ENCODE measurements at regions not wholly inside any gene's neighbourhood (a gene's known extent, or its start where the extent isn't known, plus 50 kb on each side); places are given as distances from the start of the nearest gene placed in this dataset.

DNA sequence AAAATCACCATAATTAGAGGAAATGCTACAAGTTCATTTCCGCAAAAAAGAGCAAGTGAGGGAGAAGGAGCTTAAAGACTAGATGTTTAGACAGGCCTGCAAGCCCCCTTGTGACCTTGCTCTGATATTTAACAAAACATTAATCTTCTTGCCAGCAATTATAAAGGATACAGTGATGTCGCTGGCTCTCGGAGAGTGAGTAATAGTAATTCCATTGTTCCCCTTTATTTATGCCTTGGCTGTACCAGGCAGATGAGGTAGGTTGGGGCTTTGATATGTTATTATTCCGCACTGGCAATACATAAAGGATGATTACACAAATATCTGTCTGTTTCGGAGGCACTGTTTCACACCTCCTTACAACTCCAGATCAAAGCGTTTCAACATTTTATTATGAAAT, 204.8 kb upstream of the SALL1 start:
- H3K9me3 ChIP-seq (replicated peaks; ENCODE audit: control insufficient read depth, low read depth, low read length): no peaks in the 10 kb centered on the region
- WGBS (ENCODE audit: insufficient coverage): no CpG with 5 or more reads among the region's 6 CpGs
- no peaks in the 10 kb centered on the region for H3K27me3 ChIP-seq (ENCODE audit: control insufficient read depth, insufficient read depth, low read length)
- peaks cover 7% of the 10 kb centered on the region for H3K4me1 ChIP-seq (ENCODE audit: control insufficient read depth, insufficient read depth, low read length)
- H3K4me3 ChIP-seq (ENCODE audit: low read length): no peak overlapping the region
- no peak overlapping the region for H3K27ac ChIP-seq (ENCODE audit: low read length)
- no peaks in the 10 kb centered on the region for H3K36me3 ChIP-seq (ENCODE audit: control insufficient read depth, insufficient read depth, low read length)
- DNase-seq: no peak

DNA sequence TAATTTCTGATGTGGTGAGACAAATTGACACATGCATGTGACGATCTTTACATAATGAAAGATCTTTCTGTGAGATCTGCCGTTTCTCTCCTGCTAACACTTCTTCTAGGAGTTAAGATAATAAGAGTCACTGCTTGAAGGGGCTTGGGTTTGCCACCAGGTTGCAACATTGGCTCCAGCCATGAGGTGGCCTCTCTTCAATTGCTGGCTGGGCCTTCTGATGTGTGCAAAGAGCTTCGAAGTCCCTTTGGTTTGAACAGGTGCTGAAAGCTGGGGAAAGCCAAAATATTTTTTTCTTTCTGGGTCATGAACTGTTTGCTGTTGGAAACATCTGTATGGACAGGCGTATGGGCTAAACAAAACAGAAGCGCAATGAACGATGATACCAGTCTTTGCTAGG, 204.1 kb upstream of the SALL1 start:
- no peaks in the 10 kb centered on the region for H3K27me3 ChIP-seq (ENCODE audit: control insufficient read depth, insufficient read depth, low read length)
- WGBS (ENCODE audit: insufficient coverage): 55% methylated on average over 5 of the region's 6 CpGs
- peaks cover 7% of the 10 kb centered on the region for H3K4me1 ChIP-seq (ENCODE audit: control insufficient read depth, insufficient read depth, low read length)
- no peak overlapping the region for H3K4me3 ChIP-seq (ENCODE audit: low read length)
- H3K27ac ChIP-seq (ENCODE audit: low read length): no peak overlapping the region
- no peaks in the 10 kb centered on the region for H3K36me3 ChIP-seq (ENCODE audit: control insufficient read depth, insufficient read depth, low read length)
- DNase-seq: peak; percentile 3
- no peaks in the 10 kb centered on the region for H3K9me3 ChIP-seq (replicated peaks; ENCODE audit: control insufficient read depth, low read depth, low read length)

DNA sequence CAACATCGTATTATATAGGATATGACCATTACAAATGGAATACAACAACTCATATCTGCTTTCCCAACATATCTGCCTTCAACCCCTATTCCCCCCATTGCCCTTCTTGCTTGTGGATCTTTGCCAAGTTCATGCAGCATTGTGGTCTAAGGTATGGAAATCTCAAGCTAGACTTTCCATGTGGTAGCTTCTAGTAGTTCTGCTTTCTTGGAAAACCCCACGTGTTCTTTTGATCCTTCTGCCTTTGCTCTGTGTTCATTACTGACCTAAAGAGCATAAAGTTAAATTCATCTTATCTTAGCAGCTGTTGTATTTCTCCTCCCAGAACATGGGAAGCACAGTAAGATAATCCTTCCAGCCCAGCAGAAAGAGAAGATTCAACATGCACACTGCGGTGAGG, 202.0 kb upstream of the SALL1 start:
- no CpG with 5 or more reads among the region's 3 CpGs for WGBS (ENCODE audit: insufficient coverage)
- Histone ChIP-seq H3K4me3 (ENCODE audit: low read length) (no peak overlapping the region), H3K27me3 (ENCODE audit: control insufficient read depth, insufficient read depth, low read length) (no peaks in the 10 kb centered on the region), H3K4me1 (ENCODE audit: control insufficient read depth, insufficient read depth, low read length) (no peaks in the 10 kb centered on the region), H3K9me3 (replicated peaks; ENCODE audit: control insufficient read depth, low read depth, low read length) (no peaks in the 10 kb centered on the region), H3K36me3 (ENCODE audit: control insufficient read depth, insufficient read depth, low read length) (no peaks in the 10 kb centered on the region), H3K27ac (ENCODE audit: low read length) (no peak overlapping the region)
- DNase-seq: no peak

DNA sequence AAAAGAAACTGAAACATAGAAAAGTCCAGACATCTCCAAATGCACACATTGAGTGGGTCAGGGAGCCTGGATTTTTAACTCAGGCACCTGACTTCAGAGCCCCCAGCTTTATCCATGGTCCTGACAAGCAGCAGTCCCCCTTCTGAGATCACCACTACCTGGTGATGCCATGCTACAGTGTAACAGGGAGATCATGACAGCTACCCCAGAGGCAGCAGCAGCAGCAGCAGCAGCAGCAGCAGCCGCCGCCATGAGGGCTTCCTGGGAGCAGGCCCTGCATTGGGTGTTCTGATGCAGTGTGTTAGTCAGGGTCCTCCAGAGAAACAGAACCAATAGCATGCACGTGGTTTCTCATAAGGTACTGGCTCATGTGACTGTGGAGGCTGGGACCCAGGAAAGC, 198.6 kb upstream of the SALL1 start:
- DNase-seq: no peak
- Histone ChIP-seq H3K27me3 (ENCODE audit: control insufficient read depth, insufficient read depth, low read length) (no peaks in the 10 kb centered on the region), H3K4me1 (ENCODE audit: control insufficient read depth, insufficient read depth, low read length) (no peaks in the 10 kb centered on the region), H3K36me3 (ENCODE audit: control insufficient read depth, insufficient read depth, low read length) (no peaks in the 10 kb centered on the region), H3K9me3 (replicated peaks; ENCODE audit: control insufficient read depth, low read depth, low read length) (no peaks in the 10 kb centered on the region), H3K4me3 (ENCODE audit: low read length) (no peak overlapping the region), H3K27ac (ENCODE audit: low read length) (no peak overlapping the region)
- WGBS (ENCODE audit: insufficient coverage): 82% methylated on average over 3 of the region's 3 CpGs

DNA sequence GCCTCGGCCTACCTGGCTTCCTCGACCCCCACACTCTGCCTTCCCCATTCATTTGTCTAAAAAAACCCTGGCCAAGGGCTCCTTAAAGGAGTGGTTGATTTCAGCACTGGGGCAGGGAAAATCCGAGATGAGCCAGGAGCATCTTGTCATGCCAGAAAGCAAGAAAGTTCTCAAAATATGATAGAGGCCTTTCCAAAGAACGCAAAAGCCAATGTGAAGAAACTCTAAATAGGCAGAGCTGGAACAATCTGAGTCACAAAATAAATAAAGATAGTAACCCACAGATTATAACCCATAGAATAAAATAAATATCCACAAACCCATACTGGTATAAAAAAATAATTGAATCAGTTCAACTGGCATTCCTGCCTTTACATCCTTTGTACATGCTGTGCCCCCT, 192.3 kb upstream of the SALL1 start:
- DNase-seq: no peak
- no peak overlapping the region for H3K4me3 ChIP-seq (ENCODE audit: low read length)
- H3K27ac ChIP-seq (ENCODE audit: low read length): no peak overlapping the region
- no peaks in the 10 kb centered on the region for H3K36me3 ChIP-seq (ENCODE audit: control insufficient read depth, insufficient read depth, low read length)
- no peaks in the 10 kb centered on the region for H3K27me3 ChIP-seq (ENCODE audit: control insufficient read depth, insufficient read depth, low read length)
- WGBS (ENCODE audit: insufficient coverage): 100% methylated on average over 2 of the region's 4 CpGs
- H3K4me1 ChIP-seq (ENCODE audit: control insufficient read depth, insufficient read depth, low read length): no peaks in the 10 kb centered on the region
- no peaks in the 10 kb centered on the region for H3K9me3 ChIP-seq (replicated peaks; ENCODE audit: control insufficient read depth, low read depth, low read length)

DNA sequence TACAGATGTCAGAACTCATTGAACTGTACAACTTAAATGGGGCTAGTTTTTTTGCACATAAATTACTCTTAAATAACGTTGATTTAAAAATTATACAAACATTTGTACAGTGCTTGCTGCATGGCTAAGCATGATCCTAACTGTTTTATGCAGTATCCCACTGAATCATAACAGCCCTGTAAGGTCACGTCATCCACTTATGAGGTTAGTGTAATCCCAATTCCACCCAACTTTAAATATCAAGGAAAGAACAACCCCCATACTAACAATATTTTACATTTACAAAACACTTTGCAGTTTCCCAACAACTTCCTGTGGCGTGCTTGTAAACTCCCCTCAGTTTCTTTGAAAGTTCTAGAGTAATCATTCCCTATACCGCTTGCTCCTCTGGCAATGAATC, 190.1 kb upstream of the SALL1 start:
- H3K36me3 ChIP-seq (ENCODE audit: control insufficient read depth, insufficient read depth, low read length): no peaks in the 10 kb centered on the region
- H3K4me1 ChIP-seq (ENCODE audit: control insufficient read depth, insufficient read depth, low read length): no peaks in the 10 kb centered on the region
- no peak for DNase-seq
- H3K9me3 ChIP-seq (replicated peaks; ENCODE audit: control insufficient read depth, low read depth, low read length): no peaks in the 10 kb centered on the region
- H3K27ac ChIP-seq (ENCODE audit: low read length): no peak overlapping the region
- H3K4me3 ChIP-seq (ENCODE audit: low read length): no peak overlapping the region
- WGBS (ENCODE audit: insufficient coverage): 63% methylated on average over 1 of the region's 4 CpGs
- H3K27me3 ChIP-seq (ENCODE audit: control insufficient read depth, insufficient read depth, low read length): no peaks in the 10 kb centered on the region

DNA sequence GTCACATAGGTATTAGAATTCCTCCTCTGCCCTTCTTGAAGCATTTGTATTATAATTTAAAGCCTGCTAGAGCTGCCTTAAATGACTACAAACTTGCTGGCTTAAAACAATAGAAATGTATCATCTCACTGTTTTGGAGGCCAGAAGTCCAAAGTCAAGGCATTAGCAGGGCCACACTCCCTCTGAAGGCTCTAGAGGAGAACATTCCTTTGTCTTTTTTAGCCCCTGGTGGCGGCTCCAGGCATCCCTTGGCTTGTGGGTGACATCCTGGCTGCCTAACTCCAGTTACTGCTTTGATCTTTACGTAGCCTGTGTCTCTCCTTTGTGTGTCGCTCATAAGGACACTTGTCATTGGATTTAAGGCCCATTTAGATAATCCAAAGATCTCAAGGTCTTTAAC, 186.6 kb upstream of the SALL1 start:
- H3K9me3 ChIP-seq (replicated peaks; ENCODE audit: control insufficient read depth, low read depth, low read length): no peaks in the 10 kb centered on the region
- no peak overlapping the region for H3K4me3 ChIP-seq (ENCODE audit: low read length)
- WGBS (ENCODE audit: insufficient coverage): 63% methylated on average over 2 of the region's 3 CpGs
- H3K27me3 ChIP-seq (ENCODE audit: control insufficient read depth, insufficient read depth, low read length): no peaks in the 10 kb centered on the region
- no peak overlapping the region for H3K27ac ChIP-seq (ENCODE audit: low read length)
- no peaks in the 10 kb centered on the region for H3K36me3 ChIP-seq (ENCODE audit: control insufficient read depth, insufficient read depth, low read length)
- H3K4me1 ChIP-seq (ENCODE audit: control insufficient read depth, insufficient read depth, low read length): no peaks in the 10 kb centered on the region
- DNase-seq: no peak

DNA sequence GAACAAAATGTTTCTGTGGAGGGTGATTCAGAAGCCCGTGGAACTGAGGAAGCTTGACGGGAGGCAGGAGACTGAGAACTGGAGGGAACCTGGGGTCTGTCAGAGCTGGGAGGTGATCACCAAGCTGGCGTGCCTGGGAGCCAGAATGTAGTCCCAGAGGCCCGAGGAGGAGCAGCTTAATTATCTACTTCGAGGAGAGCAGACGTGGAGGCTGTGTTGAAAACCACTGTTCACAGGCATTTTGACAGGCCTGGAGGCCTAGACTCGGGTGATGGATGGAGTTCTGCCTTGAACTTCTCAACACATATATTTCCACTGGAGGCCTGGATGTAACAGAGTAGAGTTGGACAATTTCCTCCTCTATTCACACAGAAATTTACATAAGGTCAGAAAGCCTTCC, 177.7 kb upstream of the SALL1 start:
- H3K9me3 ChIP-seq (replicated peaks; ENCODE audit: control insufficient read depth, low read depth, low read length): no peaks in the 10 kb centered on the region
- H3K27ac ChIP-seq (ENCODE audit: low read length): no peak overlapping the region
- no peaks in the 10 kb centered on the region for H3K4me1 ChIP-seq (ENCODE audit: control insufficient read depth, insufficient read depth, low read length)
- 55% methylated on average over 4 of the region's 7 CpGs for WGBS (ENCODE audit: insufficient coverage)
- no peaks in the 10 kb centered on the region for H3K27me3 ChIP-seq (ENCODE audit: control insufficient read depth, insufficient read depth, low read length)
- H3K4me3 ChIP-seq (ENCODE audit: low read length): no peak overlapping the region
- DNase-seq: no peak
- H3K36me3 ChIP-seq (ENCODE audit: control insufficient read depth, insufficient read depth, low read length): no peaks in the 10 kb centered on the region

DNA sequence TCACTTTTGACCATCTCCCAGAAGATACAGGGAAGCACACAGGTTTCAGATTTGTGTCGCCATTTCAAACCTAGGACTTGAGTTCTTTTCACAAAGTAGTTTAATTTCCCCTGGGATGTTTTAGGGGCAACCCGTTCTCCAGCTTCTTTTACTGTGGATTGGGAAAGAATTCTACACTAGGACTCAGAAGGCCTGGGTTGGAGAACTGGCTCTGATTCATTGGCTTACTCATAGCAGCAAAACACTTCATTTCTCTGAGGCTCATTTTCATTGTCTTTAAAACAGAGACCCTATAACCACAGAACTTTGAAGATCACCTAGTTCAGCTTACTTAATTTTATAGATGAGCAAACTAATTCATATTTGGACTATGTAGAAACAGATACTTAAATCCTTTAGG, 175.9 kb upstream of the SALL1 start:
- no peaks in the 10 kb centered on the region for H3K9me3 ChIP-seq (replicated peaks; ENCODE audit: control insufficient read depth, low read depth, low read length)
- no peak for DNase-seq
- no peaks in the 10 kb centered on the region for H3K27me3 ChIP-seq (ENCODE audit: control insufficient read depth, insufficient read depth, low read length)
- no peaks in the 10 kb centered on the region for H3K4me1 ChIP-seq (ENCODE audit: control insufficient read depth, insufficient read depth, low read length)
- WGBS (ENCODE audit: insufficient coverage): no CpG with 5 or more reads among the region's 2 CpGs
- no peak overlapping the region for H3K27ac ChIP-seq (ENCODE audit: low read length)
- no peaks in the 10 kb centered on the region for H3K36me3 ChIP-seq (ENCODE audit: control insufficient read depth, insufficient read depth, low read length)
- H3K4me3 ChIP-seq (ENCODE audit: low read length): no peak overlapping the region

DNA sequence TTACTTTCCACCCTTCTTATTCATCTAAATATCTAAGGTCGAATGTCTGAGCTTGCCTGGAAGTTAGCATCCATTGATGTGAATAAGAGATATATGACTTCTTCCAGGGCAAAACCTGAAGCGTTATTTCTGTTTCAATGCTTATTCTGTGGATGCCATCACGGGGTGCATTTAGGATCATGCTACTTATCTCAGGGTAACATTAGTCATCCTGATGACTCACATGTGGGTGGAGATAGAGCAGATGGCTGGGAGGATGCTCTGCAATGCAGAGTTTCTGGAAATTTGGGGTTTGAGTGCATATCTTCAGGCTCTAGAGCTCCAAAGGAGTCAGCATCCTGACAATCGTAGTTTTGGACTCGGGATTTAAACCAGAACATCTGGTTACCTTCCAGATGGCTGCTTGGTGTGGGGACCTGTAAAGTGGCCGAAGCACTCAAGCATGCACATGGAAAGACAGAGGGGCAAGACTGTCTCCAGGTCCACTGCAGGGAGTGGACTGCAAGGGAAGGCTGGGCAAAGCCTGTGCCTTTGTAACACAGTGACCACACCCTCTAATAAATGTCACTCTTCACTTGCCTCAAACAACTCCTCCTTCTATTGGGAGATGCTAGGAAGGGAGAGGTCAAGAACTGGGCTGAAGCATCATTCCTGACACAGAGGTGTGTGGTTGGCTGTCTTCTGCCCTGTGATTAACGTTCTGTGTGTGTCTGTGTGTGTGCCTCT, 175.2 kb upstream of the SALL1 start:
- Histone ChIP-seq H3K36me3 (ENCODE audit: control insufficient read depth, insufficient read depth, low read length) (no peaks in the 10 kb centered on the region), H3K9me3 (replicated peaks; ENCODE audit: control insufficient read depth, low read depth, low read length) (no peaks in the 10 kb centered on the region), H3K27me3 (ENCODE audit: control insufficient read depth, insufficient read depth, low read length) (no peaks in the 10 kb centered on the region), H3K4me3 (ENCODE audit: low read length) (no peak overlapping the region), H3K4me1 (ENCODE audit: control insufficient read depth, insufficient read depth, low read length) (no peaks in the 10 kb centered on the region), H3K27ac (ENCODE audit: low read length) (no peak overlapping the region)
- 34% methylated on average over 5 of the region's 7 CpGs for WGBS (ENCODE audit: insufficient coverage)
- peak; percentile 17 for DNase-seq

DNA sequence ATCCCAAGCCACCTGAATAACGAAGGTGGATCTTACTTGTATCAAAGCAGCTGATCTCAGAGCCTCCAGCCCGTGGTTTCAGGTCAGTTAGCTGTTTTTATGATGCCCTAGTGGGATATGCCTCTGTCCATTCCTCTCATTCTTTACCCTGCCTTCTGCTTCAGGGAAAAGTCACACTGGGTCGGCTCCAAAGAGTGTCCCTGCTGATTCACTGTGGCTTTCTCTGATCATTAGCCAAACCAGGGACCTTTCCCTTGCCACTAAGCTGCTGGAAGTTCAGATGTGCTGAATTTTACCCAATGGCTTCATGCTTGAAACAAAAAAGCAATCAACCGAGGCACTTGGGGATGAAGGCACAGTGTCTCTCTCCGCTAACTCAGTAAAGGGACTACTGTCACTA, 170.2 kb upstream of the SALL1 start:
- Histone ChIP-seq H3K4me1 (ENCODE audit: control insufficient read depth, insufficient read depth, low read length) (no peaks in the 10 kb centered on the region), H3K36me3 (ENCODE audit: control insufficient read depth, insufficient read depth, low read length) (no peaks in the 10 kb centered on the region), H3K27ac (ENCODE audit: low read length) (no peak overlapping the region), H3K9me3 (replicated peaks; ENCODE audit: control insufficient read depth, low read depth, low read length) (no peaks in the 10 kb centered on the region), H3K27me3 (ENCODE audit: control insufficient read depth, insufficient read depth, low read length) (no peaks in the 10 kb centered on the region), H3K4me3 (ENCODE audit: low read length) (no peak overlapping the region)
- 64% methylated on average over 5 of the region's 5 CpGs for WGBS (ENCODE audit: insufficient coverage)
- no peak for DNase-seq
